Thoracic aorta (tissue), 2 donors: ENCODE measurements at regions not wholly inside any gene's neighbourhood (a gene's known extent, or its start where the extent isn't known, plus 50 kb on each side); places are given as distances from the start of the nearest gene placed in this dataset.
"Not testable (repeated sequence)": the region's sequence is repeated elsewhere in the genome, so short reads cannot be mapped to it uniquely, and the experiment has no call there.

Source experiments
- ATAC-seq: fragments of 150-250 bp; one replicate; pipeline ENCODE4 v1.8.0; 2017; ENCODE audit warnings: low read depth; ENCODE audit not compliant: insufficient number of reproducible peaks, low FRiP score
- DNase-seq: peaks from one replicate; pipeline ENCODE4 v3.0.0-alpha.2; 2020; ENCODE audit warnings: low spot score
- H3K27ac ChIP-seq, 2 donors: fragments of 200-600 bp; sonication (generic); 1 replicate in 1 of 2; 2 replicates in 1 of 2; pipeline ENCODE4 v1.5.1; 2016; ENCODE audit warnings: mild to moderate bottlenecking in 2 of 2, moderate library complexity in 2 of 2
- H3K27me3 ChIP-seq: fragments of 200-600 bp; sonication (generic); replicated peaks from 2 replicates; pipeline ENCODE4 v1.6.0; 2016; ENCODE audit warnings: mild to moderate bottlenecking; ENCODE audit not compliant: insufficient read depth
- H3K36me3 ChIP-seq: fragments of 200-600 bp; sonication (generic); one replicate; pipeline ENCODE4 v1.5.1; 2016
- H3K4me1 ChIP-seq, 2 donors: fragments of 200-600 bp; sonication (generic); 1 replicate in 1 of 2; 2 replicates in 1 of 2; pipeline versions ENCODE4 v1.5.1 to v1.6.0; 2016; ENCODE audit warnings: low read depth in 2 of 2, mild to moderate bottlenecking in 1 of 2; ENCODE audit not compliant: control insufficient read depth in 1 of 2
- H3K4me3 ChIP-seq: fragments of 200-600 bp; sonication (generic); 2 replicates; pipeline ENCODE4 v1.5.1; 2016; ENCODE audit warnings: mild to moderate bottlenecking
- H3K9me3 ChIP-seq: fragments of 200-600 bp; sonication (generic); 2 replicates; pipeline ENCODE4 v1.5.1; 2016
- TF ChIP-seq, protein P1 (sequence below): fragments of 200-600 bp; sonication (generic); IDR thresholded peaks from one replicate; pipeline ENCODE4 v1.5.1; 2019; ENCODE audit warnings: antibody characterized with exemption

- Histone ChIP-seq H3K27ac (no peak overlapping the region), H3K4me3 (no peak overlapping the region), H3K36me3 (no peaks in the 10 kb centered on the region), H3K27me3 (no peaks in the 10 kb centered on the region), H3K4me1 (no peaks in the 10 kb centered on the region), H3K9me3 (no peaks in the 10 kb centered on the region)
- DNase-seq = no peak
- ATAC-seq = no peak
- TF ChIP-seq, protein P1, sequence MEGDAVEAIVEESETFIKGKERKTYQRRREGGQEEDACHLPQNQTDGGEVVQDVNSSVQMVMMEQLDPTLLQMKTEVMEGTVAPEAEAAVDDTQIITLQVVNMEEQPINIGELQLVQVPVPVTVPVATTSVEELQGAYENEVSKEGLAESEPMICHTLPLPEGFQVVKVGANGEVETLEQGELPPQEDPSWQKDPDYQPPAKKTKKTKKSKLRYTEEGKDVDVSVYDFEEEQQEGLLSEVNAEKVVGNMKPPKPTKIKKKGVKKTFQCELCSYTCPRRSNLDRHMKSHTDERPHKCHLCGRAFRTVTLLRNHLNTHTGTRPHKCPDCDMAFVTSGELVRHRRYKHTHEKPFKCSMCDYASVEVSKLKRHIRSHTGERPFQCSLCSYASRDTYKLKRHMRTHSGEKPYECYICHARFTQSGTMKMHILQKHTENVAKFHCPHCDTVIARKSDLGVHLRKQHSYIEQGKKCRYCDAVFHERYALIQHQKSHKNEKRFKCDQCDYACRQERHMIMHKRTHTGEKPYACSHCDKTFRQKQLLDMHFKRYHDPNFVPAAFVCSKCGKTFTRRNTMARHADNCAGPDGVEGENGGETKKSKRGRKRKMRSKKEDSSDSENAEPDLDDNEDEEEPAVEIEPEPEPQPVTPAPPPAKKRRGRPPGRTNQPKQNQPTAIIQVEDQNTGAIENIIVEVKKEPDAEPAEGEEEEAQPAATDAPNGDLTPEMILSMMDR = no peak
These were observed 491.9 kb upstream of the PFKP start for GRCh38 chr10:2575460-2575859.

DNA sequence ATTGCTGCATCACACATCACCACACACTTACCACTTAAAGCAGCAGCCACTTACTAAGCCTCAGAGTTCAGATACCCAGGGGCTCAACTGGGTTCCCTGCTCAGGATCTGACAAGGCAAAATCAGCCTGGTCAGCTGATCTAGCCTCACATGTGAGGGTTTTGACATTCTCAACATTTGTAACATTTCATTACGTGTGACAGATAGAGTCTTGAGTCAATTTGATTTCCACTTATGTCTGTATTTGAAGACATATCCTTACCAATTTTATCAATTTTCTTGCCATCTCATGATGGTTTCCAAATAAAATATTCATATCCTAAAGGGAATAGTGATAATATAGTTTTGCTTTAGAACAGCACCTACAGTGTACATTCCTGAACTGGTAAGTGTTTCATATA, 494.7 kb upstream of the PFKP start:
- Histone ChIP-seq H3K36me3 (no peaks in the 10 kb centered on the region), H3K27me3 (no peaks in the 10 kb centered on the region), H3K9me3 (no peaks in the 10 kb centered on the region), H3K4me1 (no peaks in the 10 kb centered on the region), H3K27ac (no peak overlapping the region), H3K4me3 (no peak overlapping the region)
- ATAC-seq = no peak
- DNase-seq = no peak
- TF ChIP-seq, protein P1 = no peak

DNA sequence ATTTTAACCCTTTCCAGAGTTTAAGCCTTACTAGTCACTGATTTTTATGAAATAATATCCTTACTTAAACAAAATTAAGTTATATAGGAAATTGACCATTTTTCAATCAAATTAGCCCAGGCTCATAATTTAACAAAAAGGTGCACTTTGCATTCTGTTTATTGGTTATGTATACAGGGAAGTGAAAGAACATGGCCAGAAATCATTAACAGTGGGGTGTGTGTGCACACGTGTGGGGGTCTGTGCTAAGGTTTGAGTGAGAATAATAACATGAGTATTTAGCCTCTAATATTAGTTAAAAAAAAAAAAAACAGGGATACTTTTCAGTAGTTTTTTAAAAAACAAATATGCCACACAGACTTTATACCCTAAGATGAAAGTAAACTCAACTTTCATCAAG, 510.5 kb upstream of the PFKP start:
- DNase-seq = no peak
- TF ChIP-seq, protein P1 = no peak
- H3K4me3 ChIP-seq = no peak overlapping the region
- no peak overlapping the region for H3K27ac ChIP-seq
- H3K9me3 ChIP-seq = no peaks in the 10 kb centered on the region
- no peaks in the 10 kb centered on the region for H3K4me1 ChIP-seq
- ATAC-seq = no peak
- no peaks in the 10 kb centered on the region for H3K27me3 ChIP-seq
- no peaks in the 10 kb centered on the region for H3K36me3 ChIP-seq

DNA sequence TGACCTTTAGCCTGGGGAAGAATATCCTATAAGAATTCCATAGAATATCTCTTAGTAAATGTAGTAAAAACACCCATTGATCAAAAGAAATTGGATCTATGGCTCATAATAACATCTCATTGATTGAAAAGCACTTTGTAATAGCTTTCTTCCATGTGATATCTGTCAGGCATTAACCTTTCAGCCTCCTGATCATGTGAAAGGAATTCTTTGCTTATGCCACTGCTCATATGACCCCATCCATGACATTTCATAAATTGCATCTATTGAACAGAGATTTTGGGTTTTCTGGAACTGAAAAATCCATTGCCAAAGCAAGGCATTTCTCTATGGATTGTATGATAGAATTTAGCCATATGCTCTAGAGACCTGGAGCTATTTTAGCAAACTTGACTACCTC, 519.3 kb upstream of the PFKP start:
- no peak overlapping the region for H3K27ac ChIP-seq

GRCh38 chr10:2547606-2548005, 519.7 kb upstream of the PFKP start:
- no peaks in the 10 kb centered on the region for H3K4me1 ChIP-seq
- no peak for DNase-seq
- ATAC-seq = no peak
- H3K9me3 ChIP-seq = no peaks in the 10 kb centered on the region
- TF ChIP-seq, protein P1 = no peak
- H3K4me3 ChIP-seq = no peak overlapping the region
- H3K27ac ChIP-seq = no peak overlapping the region
- H3K36me3 ChIP-seq = no peaks in the 10 kb centered on the region
- no peaks in the 10 kb centered on the region for H3K27me3 ChIP-seq

More for the DNA sequence above, 519.3 kb upstream of the PFKP start:
- TF ChIP-seq, protein P1 = no peak
- ATAC-seq = no peak
- H3K9me3 ChIP-seq = no peaks in the 10 kb centered on the region
- no peaks in the 10 kb centered on the region for H3K4me1 ChIP-seq
- H3K4me3 ChIP-seq = no peak overlapping the region
- DNase-seq = no peak
- no peaks in the 10 kb centered on the region for H3K36me3 ChIP-seq
- H3K27me3 ChIP-seq = no peaks in the 10 kb centered on the region

- H3K27ac ChIP-seq, H3K4me1 ChIP-seq, ATAC-seq, H3K9me3 ChIP-seq, H3K36me3 ChIP-seq, H3K27me3 ChIP-seq, DNase-seq, H3K4me3 ChIP-seq: not testable (repeated sequence)
These were observed 520.5 kb upstream of the PFKP start for GRCh38 chr10:2546894-2547293.
